HG02870 (cell line): ENCODE measurements at regions not wholly inside any gene's neighbourhood (a gene's known extent, or its start where the extent isn't known, plus 50 kb on each side); places are given as distances from the start of the nearest gene placed in this dataset.

Experiments
- ATAC-seq: cut with Tn5 transposase; IDR thresholded peaks from one replicate; pipeline ENCODE4 v1.9.1; 2021; ENCODE audit warnings: mild to moderate bottlenecking, moderate library complexity; ENCODE audit not compliant: unreplicated experiment

- ATAC-seq, result no peak
These were observed 55.8 kb upstream of the OBI1 start for GRCh38 chr13:78714717-78715116.

- ATAC-seq, result no peak
These were observed 53.9 kb upstream of the OBI1 start for GRCh38 chr13:78712831-78713230.

- no peak for ATAC-seq
These were observed 50.1 kb upstream of the OBI1 start for GRCh38 chr13:78709028-78709427.
